ENCODE measurements at regions not wholly inside any gene's neighbourhood (a gene's known extent, or its start where the extent isn't known, plus 50 kb on each side); places are given as distances from the start of the nearest gene placed in this dataset.
A peak's percentile ranks its signal among the peaks of the same experiment; 100 is the strongest.

DNA sequence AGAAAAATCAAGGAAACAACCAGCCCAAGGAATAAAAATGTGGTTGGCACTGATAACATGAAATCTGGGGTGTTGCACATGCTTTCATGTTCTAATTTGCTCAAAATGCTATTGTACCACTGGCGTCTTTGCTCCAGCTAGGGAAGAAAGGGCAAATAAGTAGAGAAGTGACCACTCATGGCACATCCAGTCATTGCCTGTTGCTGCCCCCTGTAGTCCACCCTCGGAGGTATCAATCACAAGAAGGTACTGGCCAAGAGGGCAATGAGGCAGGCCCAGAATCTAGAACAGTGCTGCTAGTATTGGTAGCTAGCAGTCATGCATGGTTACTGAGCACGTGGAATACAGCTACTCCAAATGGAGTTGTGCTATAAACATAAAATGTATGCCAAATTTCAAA is 213.4 kb downstream of the CDCA7 start:
- TF ChIP-seq, protein P1, sequence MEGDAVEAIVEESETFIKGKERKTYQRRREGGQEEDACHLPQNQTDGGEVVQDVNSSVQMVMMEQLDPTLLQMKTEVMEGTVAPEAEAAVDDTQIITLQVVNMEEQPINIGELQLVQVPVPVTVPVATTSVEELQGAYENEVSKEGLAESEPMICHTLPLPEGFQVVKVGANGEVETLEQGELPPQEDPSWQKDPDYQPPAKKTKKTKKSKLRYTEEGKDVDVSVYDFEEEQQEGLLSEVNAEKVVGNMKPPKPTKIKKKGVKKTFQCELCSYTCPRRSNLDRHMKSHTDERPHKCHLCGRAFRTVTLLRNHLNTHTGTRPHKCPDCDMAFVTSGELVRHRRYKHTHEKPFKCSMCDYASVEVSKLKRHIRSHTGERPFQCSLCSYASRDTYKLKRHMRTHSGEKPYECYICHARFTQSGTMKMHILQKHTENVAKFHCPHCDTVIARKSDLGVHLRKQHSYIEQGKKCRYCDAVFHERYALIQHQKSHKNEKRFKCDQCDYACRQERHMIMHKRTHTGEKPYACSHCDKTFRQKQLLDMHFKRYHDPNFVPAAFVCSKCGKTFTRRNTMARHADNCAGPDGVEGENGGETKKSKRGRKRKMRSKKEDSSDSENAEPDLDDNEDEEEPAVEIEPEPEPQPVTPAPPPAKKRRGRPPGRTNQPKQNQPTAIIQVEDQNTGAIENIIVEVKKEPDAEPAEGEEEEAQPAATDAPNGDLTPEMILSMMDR (IDR thresholded peaks at IDR 0.05) = peak in 2 of 4 donors; percentile 23 to 27
- no peak for TF ChIP-seq POLR2A (IDR thresholded peaks at IDR 0.05)

All from right lobe of liver (tissue), 4 donors.